ENCODE measurements at regions not wholly inside any gene's neighbourhood (a gene's known extent, or its start where the extent isn't known, plus 50 kb on each side); places are given as distances from the start of the nearest gene placed in this dataset.

DNA sequence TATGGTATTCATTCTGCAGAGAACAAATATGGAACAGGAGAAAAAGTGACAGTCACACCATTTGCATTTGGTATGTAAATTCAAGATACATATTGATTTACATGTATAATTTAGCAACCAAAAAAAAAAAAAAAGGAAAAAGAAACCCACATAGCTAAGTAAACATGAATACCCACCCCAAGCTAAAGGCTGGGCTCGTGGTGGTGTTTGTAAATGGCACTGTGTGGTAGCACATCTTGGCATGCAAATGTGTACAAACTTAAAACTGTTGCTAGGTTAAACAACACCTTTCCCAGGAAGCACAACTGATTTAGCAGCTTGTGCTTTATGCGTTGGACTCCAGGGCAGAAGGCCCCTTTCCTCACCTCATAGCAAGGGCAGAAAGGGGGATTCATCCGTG, 481.1 kb upstream of the CELF4 start:
- Mint-ChIP-seq H3K36me3 (ENCODE audit: insufficient read depth) (no peaks in the 10 kb centered on the region), H3K9me3 (peaks cover 11 to 37% of the 10 kb centered on the region in 2 donors), H3K27me3 (no peaks in the 10 kb centered on the region), H3K4me1 (ENCODE audit: low read depth in 2 of 2) (no peaks in the 10 kb centered on the region), H3K4me3 (no peak overlapping the region), H3K27ac (no peak overlapping the region)
- ATAC-seq (replicated peaks) (no peak), DNase-seq (no peak)

DNA sequence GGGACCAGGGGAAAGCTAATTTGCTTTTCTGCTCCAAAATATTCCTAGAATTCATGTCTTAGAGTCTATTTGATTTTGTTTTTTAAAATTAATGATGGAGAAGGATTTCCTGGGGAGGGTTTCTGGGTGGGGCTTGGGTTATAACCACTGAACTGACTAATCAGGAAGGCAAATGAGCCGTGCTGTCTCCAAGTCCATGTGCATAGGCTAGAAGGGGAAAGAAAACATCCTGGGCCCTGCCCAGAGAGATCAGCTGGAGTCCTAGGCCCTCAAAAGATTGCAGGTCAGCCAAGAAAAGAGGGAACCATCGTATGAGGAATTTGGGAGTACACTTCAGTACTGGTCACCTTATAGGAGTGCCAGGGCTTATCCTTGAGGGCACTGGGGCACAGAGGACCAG, 480.2 kb upstream of the CELF4 start:
- Mint-ChIP-seq H3K27ac (no peak overlapping the region), H3K4me1 (ENCODE audit: low read depth in 2 of 2) (no peaks in the 10 kb centered on the region), H3K36me3 (ENCODE audit: insufficient read depth) (no peaks in the 10 kb centered on the region), H3K27me3 (no peaks in the 10 kb centered on the region), H3K4me3 (no peak overlapping the region), H3K9me3 (peaks cover 11 to 37% of the 10 kb centered on the region in 2 donors)
- DNase-seq = no peak
- no peak for ATAC-seq (replicated peaks)

DNA sequence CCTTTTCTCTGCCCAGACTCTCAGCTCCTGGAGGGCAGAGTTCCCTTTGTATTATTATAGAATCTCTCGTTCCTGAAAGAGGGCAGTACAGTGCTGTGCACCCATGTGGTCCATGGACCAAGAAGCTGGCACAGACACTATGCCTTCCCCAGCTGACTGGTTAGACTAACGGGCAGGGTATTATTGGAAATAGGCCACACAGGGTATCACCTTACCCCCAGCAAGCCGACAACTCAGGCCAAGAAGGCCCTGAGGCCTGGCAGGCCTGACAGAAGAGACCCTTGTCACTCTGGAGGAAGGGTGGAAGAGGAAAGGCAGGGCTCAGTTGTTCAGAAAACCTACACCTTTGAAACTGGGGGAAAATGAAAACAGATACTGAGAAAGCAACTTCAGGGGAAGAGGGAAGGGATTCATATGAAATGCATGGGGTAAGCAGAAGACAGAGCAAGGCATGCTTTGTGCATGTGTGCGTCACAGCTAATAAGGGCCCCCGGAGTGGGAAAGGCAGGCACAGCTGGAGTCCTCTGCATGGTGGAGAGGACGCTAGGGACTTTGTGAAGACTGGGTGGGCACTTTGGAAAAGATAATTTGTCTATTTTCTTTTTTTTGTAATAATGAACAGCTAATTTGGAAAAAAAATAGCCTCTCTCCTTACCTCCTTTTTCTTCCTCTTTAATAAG, 476.8 kb upstream of the CELF4 start:
- no peaks in the 10 kb centered on the region for H3K27me3 Mint-ChIP-seq
- H3K9me3 Mint-ChIP-seq = peaks cover 7 to 35% of the 10 kb centered on the region in 2 donors
- no peaks in the 10 kb centered on the region for H3K36me3 Mint-ChIP-seq (ENCODE audit: insufficient read depth)
- no peaks in the 10 kb centered on the region for H3K4me1 Mint-ChIP-seq (ENCODE audit: low read depth in 2 of 2)
- H3K27ac Mint-ChIP-seq = no peak overlapping the region
- ATAC-seq (replicated peaks) (no peak), DNase-seq (no peak)
- H3K4me3 Mint-ChIP-seq = no peak overlapping the region

DNA sequence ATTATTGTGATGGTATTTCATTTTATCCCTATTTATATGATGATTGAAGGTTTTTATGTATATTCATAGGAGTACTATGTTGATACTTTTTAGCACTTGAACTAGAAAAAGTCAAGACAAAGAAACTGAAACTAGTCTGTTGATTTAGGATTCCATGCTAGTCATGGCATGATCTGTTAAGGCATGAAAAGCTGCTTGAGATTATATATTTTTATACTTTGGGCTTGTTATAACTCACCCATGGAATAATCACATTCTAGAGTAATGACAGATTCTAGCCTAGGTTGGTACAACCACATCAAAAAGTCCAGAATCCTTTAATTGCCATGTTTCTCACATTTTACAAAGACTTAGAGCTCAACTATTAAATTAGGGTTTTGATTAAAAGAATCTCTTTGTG, 472.6 kb upstream of the CELF4 start:
- DNase-seq (no peak), ATAC-seq (replicated peaks) (no peak)
- no peaks in the 10 kb centered on the region for H3K27me3 Mint-ChIP-seq
- peaks cover 11 to 13% of the 10 kb centered on the region in 2 donors for H3K9me3 Mint-ChIP-seq
- no peaks in the 10 kb centered on the region for H3K4me1 Mint-ChIP-seq (ENCODE audit: low read depth in 2 of 2)
- no peak overlapping the region for H3K27ac Mint-ChIP-seq
- H3K36me3 Mint-ChIP-seq (ENCODE audit: insufficient read depth) = no peaks in the 10 kb centered on the region
- no peak overlapping the region for H3K4me3 Mint-ChIP-seq

DNA sequence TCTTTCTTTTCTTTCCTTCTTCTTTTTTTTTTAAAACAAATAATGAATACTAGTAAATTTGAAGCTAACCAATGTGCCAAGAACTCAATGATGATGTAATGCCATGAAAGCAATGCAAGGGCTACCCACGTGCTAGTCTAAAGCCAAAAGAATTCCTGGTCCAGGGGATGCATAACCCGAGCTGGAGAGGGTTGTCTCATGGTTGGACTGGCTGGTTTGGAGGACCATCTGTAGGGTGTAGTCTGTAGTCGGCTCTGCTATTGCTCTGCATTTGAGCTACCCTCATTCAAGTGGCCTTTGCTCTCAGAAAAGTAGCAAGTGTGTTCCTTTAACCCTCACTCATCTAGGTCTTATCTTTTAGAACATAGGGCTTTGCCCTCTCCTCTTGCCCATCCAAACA, 469.6 kb upstream of the CELF4 start:
- no peaks in the 10 kb centered on the region for H3K4me1 Mint-ChIP-seq (ENCODE audit: low read depth in 2 of 2)
- no peaks in the 10 kb centered on the region for H3K36me3 Mint-ChIP-seq (ENCODE audit: insufficient read depth)
- DNase-seq (no peak), ATAC-seq (replicated peaks) (no peak)
- no peaks in the 10 kb centered on the region for H3K27me3 Mint-ChIP-seq
- H3K4me3 Mint-ChIP-seq = no peak overlapping the region
- no peak overlapping the region for H3K27ac Mint-ChIP-seq
- H3K9me3 Mint-ChIP-seq = peaks cover 5 to 12% of the 10 kb centered on the region in 2 donors

DNA sequence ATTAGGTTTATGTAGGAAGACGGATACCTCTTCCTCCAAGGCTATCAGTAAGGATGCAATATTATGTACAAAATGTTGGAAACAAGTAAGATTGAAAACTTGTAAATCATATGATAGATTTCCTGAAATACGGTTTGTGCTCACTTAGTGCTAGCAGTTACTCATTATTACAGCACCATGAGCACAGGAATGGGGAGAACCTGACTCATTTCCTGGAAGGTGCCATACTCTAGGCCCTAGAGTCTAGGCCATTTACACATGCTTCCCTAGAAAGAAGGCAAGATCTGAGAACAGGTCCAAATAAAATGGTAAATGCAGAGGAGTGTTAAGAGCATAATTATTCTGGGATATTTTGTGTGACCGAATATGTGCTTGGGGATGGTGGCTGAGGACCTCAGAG, 467.7 kb upstream of the CELF4 start:
- Mint-ChIP-seq H3K9me3 (peaks cover 7 to 14% of the 10 kb centered on the region in 2 donors), H3K27ac (no peak overlapping the region), H3K27me3 (no peaks in the 10 kb centered on the region), H3K36me3 (ENCODE audit: insufficient read depth) (no peaks in the 10 kb centered on the region), H3K4me1 (ENCODE audit: low read depth in 2 of 2) (no peaks in the 10 kb centered on the region), H3K4me3 (no peak overlapping the region)
- no peak for ATAC-seq (replicated peaks)
- DNase-seq = no peak

DNA sequence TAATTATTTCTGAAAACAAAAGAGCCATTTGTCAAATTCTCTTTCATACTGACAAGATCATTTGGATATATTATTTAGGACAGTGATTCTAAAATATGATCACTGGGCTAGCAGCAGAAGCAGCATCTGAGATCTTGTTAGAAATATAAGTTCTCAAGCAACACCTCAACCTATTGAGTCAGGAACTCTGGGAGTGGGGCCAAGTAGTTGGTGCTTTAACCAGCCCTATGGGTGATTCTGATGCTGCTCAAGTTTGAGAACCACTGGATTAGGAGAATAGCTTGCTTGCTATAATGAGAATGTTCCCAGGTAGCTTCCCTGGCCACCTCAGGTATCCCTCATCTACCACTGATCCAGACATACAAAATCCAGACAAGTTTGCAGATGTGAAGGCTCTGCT, 466.9 kb upstream of the CELF4 start:
- H3K4me1 Mint-ChIP-seq (ENCODE audit: low read depth in 2 of 2) = no peaks in the 10 kb centered on the region
- H3K36me3 Mint-ChIP-seq (ENCODE audit: insufficient read depth) = no peaks in the 10 kb centered on the region
- ATAC-seq (replicated peaks) = no peak
- no peak overlapping the region for H3K27ac Mint-ChIP-seq
- H3K4me3 Mint-ChIP-seq = no peak overlapping the region
- no peaks in the 10 kb centered on the region for H3K27me3 Mint-ChIP-seq
- H3K9me3 Mint-ChIP-seq = peaks cover 7 to 15% of the 10 kb centered on the region in 2 donors
- DNase-seq = no peak

DNA sequence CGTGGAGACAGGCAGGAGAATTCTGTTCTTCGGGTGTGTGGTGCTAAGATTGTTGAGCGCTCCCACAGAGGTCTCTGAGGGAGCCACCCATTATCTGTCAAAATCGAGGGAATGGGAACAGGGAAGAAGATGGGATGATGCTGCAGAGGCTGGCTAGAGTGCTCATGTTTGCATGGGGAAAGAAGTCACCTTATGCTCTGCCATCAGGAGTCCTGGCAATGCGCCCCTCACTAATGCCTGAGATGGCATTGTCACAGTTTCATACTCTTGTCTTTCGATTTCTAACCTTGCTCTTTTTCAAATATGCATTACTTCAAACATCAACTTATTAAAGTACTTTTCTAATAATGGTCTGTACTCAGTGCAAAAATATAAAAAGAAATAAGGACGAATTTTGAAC, 463.3 kb upstream of the CELF4 start:
- no peak for DNase-seq
- H3K4me1 Mint-ChIP-seq (ENCODE audit: low read depth in 2 of 2) = no peaks in the 10 kb centered on the region
- H3K9me3 Mint-ChIP-seq = peaks cover 7 to 13% of the 10 kb centered on the region in 2 donors
- H3K4me3 Mint-ChIP-seq = no peak overlapping the region
- H3K27me3 Mint-ChIP-seq = no peaks in the 10 kb centered on the region
- H3K27ac Mint-ChIP-seq = no peak overlapping the region
- no peak for ATAC-seq (replicated peaks)
- no peaks in the 10 kb centered on the region for H3K36me3 Mint-ChIP-seq (ENCODE audit: insufficient read depth)

DNA sequence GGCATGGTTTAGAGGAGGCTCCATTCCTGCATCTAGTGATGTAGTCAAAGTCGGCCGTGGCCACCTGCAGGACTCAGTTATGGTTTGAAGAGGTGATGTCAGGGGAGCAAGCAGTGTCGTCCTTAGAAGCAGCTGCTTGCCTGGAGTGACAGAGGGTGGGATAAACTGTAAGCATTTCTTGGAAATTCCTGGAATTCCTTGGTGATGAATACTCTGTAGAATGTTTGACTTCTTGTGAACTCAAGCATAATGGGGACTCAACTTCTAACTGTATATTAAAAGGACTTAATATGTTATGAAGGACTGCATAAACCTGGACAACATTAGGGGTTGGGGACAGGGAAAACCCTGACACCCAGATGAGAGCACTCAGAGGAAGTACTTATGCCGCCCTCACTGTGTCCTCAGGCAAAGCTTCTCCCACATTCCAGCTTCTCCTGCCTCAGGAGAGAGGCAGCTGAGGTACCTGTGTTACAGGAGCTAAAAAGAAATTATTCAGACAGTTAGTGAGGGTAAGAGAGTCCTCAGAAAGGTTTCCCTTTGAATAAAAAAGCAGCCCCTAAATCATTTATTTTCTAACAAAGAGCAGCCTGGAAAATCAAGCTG, 459.9 kb upstream of the CELF4 start:
- no peaks in the 10 kb centered on the region for H3K4me1 Mint-ChIP-seq (ENCODE audit: low read depth in 2 of 2)
- DNase-seq (no peak), ATAC-seq (replicated peaks) (no peak)
- H3K4me3 Mint-ChIP-seq = no peak overlapping the region
- H3K36me3 Mint-ChIP-seq (ENCODE audit: insufficient read depth) = no peaks in the 10 kb centered on the region
- H3K27me3 Mint-ChIP-seq = no peaks in the 10 kb centered on the region
- peaks cover 8 to 12% of the 10 kb centered on the region in 2 donors for H3K9me3 Mint-ChIP-seq
- H3K27ac Mint-ChIP-seq = no peak overlapping the region

DNA sequence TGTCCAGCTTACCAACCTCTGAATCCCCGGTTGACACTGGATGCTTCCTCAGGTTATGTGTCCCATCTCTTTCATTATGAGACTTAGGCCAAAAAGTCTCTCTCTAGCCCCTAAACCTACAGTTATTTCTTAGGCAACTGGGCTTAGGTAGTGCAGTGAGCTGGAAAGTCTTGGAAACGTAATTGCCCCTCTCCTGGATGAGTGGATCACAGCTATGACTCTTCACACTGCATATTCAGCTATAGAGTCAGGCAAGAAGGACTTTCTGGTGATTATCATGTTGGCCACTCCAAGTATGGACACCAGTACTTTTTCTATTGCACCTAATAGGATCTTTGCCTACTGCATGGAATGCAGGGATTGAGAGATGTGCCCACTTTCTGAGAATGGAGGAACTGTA, 458.3 kb upstream of the CELF4 start:
- Mint-ChIP-seq H3K27ac (no peak overlapping the region), H3K36me3 (ENCODE audit: insufficient read depth) (no peaks in the 10 kb centered on the region), H3K4me1 (ENCODE audit: low read depth in 2 of 2) (no peaks in the 10 kb centered on the region), H3K9me3 (peaks cover 4 to 7% of the 10 kb centered on the region in 2 donors), H3K4me3 (no peak overlapping the region), H3K27me3 (no peaks in the 10 kb centered on the region)
- no peak for ATAC-seq (replicated peaks)
- no peak for DNase-seq

DNA sequence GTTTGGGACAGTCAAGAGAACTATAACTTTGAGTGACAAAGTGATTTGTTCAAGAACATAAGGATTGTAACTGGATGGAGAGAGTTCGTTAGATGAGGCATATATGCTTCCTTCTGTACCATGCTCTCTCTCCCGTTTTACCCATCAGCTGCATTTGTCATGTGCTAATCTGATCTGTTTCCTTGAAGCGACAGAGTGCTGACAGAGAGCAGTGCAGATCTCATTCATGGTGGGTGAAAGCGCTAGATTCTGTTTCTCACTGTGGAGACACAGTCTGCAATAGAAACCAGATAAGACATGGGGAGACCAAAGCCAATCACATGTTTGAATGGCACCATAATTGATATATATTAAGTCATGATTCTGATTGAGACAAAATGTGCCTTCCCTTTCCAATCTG, 456.6 kb upstream of the CELF4 start:
- H3K4me3 Mint-ChIP-seq = no peak overlapping the region
- peaks cover 2 to 7% of the 10 kb centered on the region in 2 donors for H3K9me3 Mint-ChIP-seq
- no peaks in the 10 kb centered on the region for H3K4me1 Mint-ChIP-seq (ENCODE audit: low read depth in 2 of 2)
- no peaks in the 10 kb centered on the region for H3K36me3 Mint-ChIP-seq (ENCODE audit: insufficient read depth)
- DNase-seq (no peak), ATAC-seq (replicated peaks) (no peak)
- no peak overlapping the region for H3K27ac Mint-ChIP-seq
- no peaks in the 10 kb centered on the region for H3K27me3 Mint-ChIP-seq

DNA sequence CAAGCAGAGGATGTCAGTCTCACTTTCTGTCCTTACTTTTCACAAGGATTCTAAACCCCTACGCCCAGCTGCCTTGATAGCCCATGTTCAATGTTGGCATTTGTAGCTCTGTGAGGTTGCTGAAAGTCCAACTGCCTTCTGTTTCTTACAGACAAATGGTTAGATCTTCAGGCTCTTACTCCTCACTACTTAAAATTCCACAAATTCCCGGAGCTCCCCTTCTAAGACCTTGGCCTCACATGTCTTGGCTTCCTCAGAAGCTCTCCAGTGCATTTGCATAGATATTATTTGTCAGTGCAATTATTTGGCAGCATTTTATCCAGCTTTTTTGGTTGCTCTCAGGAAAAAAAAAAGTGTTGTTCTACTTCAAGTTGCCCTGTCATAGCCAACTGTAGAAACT, 453.7 kb upstream of the CELF4 start:
- DNase-seq (no peak), ATAC-seq (replicated peaks) (no peak)
- Mint-ChIP-seq H3K27me3 (no peaks in the 10 kb centered on the region), H3K9me3 (peaks cover 6 to 17% of the 10 kb centered on the region in 2 donors), H3K4me3 (no peak overlapping the region), H3K27ac (no peak overlapping the region), H3K36me3 (ENCODE audit: insufficient read depth) (no peaks in the 10 kb centered on the region), H3K4me1 (ENCODE audit: low read depth in 2 of 2) (no peaks in the 10 kb centered on the region)

DNA sequence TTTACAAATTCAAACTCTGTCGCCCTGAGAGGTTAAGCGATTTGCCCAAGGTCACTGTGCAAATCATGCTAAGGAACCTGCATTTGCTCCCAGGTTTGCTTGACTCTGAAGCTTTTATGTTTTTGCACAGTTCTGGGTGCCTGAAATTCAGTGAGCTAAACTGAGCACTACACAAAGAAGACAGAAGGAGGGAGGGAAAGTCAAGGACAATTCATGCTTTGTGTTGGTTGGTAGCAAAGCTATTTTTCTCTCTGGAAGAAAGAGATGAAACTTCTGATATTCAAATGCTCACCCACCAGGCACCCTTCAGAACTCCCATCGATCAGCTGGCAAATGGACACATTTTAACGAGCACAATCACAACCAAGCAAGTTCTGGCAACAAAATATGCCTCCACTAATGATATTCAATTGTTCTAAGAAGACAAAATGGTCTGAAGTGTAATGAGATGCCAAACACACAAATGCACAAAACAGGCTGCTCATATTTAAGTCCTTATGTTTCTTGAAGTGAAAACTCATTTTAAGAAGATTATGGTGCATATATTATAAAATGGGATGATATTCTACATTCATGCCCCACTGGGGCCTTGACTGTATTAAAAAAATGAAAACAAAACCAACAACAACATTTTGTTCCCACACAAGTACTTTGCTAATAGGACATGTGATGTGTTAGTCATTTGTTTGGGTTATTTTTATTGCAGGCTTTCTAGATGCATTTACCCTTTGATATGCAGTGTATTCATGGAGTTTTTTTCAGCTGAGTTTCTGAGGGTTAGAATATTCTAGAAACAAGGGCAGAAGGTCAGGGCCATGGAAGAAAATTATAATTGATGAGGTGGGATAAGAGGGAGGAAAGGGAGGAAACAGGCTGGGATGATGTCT, 445.6 kb upstream of the CELF4 start:
- H3K4me1 Mint-ChIP-seq (ENCODE audit: low read depth in 2 of 2) = no peaks in the 10 kb centered on the region
- DNase-seq (no peak), ATAC-seq (replicated peaks) (no peak)
- H3K36me3 Mint-ChIP-seq (ENCODE audit: insufficient read depth) = no peaks in the 10 kb centered on the region
- no peaks in the 10 kb centered on the region for H3K27me3 Mint-ChIP-seq
- H3K4me3 Mint-ChIP-seq = no peak overlapping the region
- no peak overlapping the region for H3K27ac Mint-ChIP-seq
- H3K9me3 Mint-ChIP-seq = peaks cover 9 to 10% of the 10 kb centered on the region in 2 donors

DNA sequence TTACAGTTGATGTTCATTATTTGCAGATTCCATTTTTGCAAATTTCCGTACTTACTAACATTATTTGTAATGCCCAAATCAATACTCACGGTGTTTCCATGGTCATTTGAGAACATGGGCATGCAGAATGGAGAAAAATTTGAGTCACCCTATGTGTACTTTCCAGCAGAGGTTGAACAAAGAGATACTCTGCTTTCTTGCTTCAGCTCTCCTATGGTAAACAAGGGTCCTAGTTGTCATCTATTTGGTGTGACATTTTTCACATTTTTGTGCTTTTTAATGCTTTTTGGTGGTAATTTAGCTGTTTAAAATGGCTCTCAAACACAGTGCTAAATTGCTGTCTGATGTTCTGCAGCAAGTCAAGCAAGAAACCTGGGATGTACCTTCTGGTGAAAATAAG, 444.4 kb upstream of the CELF4 start:
- DNase-seq (no peak), ATAC-seq (replicated peaks) (no peak)
- Mint-ChIP-seq H3K4me3 (no peak overlapping the region), H3K36me3 (ENCODE audit: insufficient read depth) (no peaks in the 10 kb centered on the region), H3K27me3 (no peaks in the 10 kb centered on the region), H3K4me1 (ENCODE audit: low read depth in 2 of 2) (no peaks in the 10 kb centered on the region), H3K27ac (no peak overlapping the region), H3K9me3 (peaks cover 0 to 6% of the 10 kb centered on the region in 2 donors)
